A673 (cell line): ENCODE measurements at regions not wholly inside any gene's neighbourhood (a gene's known extent, or its start where the extent isn't known, plus 50 kb on each side); places are given as distances from the start of the nearest gene placed in this dataset.

Source experiments
- CTCF ChIP-seq: fragments of 300-800, 200-600 bp; sonication (generic); conservative IDR thresholded peaks from 2 replicates; pipeline ENCODE4 v1.5.1; 2017; ENCODE audit warnings: low read depth, mild to moderate bottlenecking, antibody characterized with exemption, low read length, moderate library complexity, mixed read lengths
- EZH2 ChIP-seq: fragments of 200-600 bp; sonication (generic); IDR thresholded peaks from 2 replicates; pipeline ENCODE4 v1.6.1; 2017; ENCODE audit warnings: borderline replicate concordance, low read depth, mild to moderate bottlenecking, mixed read lengths, antibody characterized with exemption, low read length; ENCODE audit not compliant: poor library complexity, severe bottlenecking

- no peak for TF ChIP-seq CTCF
- no peak for TF ChIP-seq EZH2
These were observed 157.9 kb upstream of the DDX18 start for GRCh38 chr2:117656546-117656945.
